Right lobe of liver (tissue), 6 donors: ENCODE measurements at regions not wholly inside any gene's neighbourhood (a gene's known extent, or its start where the extent isn't known, plus 50 kb on each side); places are given as distances from the start of the nearest gene placed in this dataset.

ENCODE experiments used
- ATAC-seq, 4 donors: fragments of 200-7000 bp; cut with Tn5 transposase; one replicate each; pipeline ENCODE4 v1.9.1; 2020; ENCODE audit warnings: mild to moderate bottlenecking in 4 of 4, moderate library complexity in 4 of 4
- DNase-seq, 3 donors: peaks; one replicate each; pipeline ENCODE4 v3.0.0-alpha.2; 2020
- H3K27ac ChIP-seq, 3 donors: fragments of 200-600 bp; one replicate each; pipeline ENCODE4 v1.8.0; 2022
- H3K27me3 ChIP-seq, 2 donors: fragments of 200-600 bp; one replicate each; pipeline ENCODE4 v1.8.0; 2022
- H3K36me3 ChIP-seq, 4 donors: fragments of 200-600 bp; sonication (generic) in 1 of 4; one replicate each; pipeline versions ENCODE4 v1.5.1 to v1.8.0; 2017 to 2022; ENCODE audit warnings: control low read depth in 1 of 4
- H3K4me1 ChIP-seq, 4 donors: fragments of 200-600 bp; sonication (generic) in 1 of 4; one replicate each; pipeline versions ENCODE4 v1.5.1 to v1.8.0; 2017 to 2022; ENCODE audit warnings: control low read depth in 1 of 4
- H3K4me3 ChIP-seq, 3 donors: fragments of 200-600 bp; one replicate each; pipeline ENCODE4 v1.8.0; 2022
- H3K9me3 ChIP-seq, 4 donors: fragments of 200-600 bp; sonication (generic) in 1 of 4; one replicate each; pipeline versions ENCODE4 v1.5.1 to v1.8.0; 2017 to 2022; ENCODE audit warnings: control low read depth in 1 of 4
- CTCF ChIP-seq, 4 donors: fragments of 200-600 bp in 3 of 4; fragments of 450-650 bp in 1 of 4; IDR thresholded peaks; one replicate each; pipeline versions ENCODE4 v1.5.1 to v1.8.0; 2016 to 2022; ENCODE audit warnings: antibody characterized with exemption in 4 of 4, mild to moderate bottlenecking in 2 of 4
- POLR2A ChIP-seq: fragments of 450-650 bp; IDR thresholded peaks from one replicate; pipeline ENCODE4 v1.6.1; 2017; ENCODE audit warnings: antibody characterized with exemption, mild to moderate bottlenecking
- WGBS: methylation state at CpG from one replicate; pipeline ENCODE4 v1.1.6; 2018; ENCODE audit warnings: low coverage, low lambda C conversion rate; ENCODE audit not compliant: insufficient coverage; ENCODE audit errors: missing lambda C conversion rate; 5-methylcytosine and 5-hydroxymethylcytosine counted together
- intact Hi-C, 2 donors: fragments of 100-400 bp; cut with DNase I; formaldehyde crosslinking; loops; one replicate each; pipeline versions ENCODE4 v1.11.2 to v1.14.1; 2022
- donor health status: DM: no; HTN: yes; CAD: no.
- donor health status: DM: no; HTN: no; CAD: no.
- donor health status: DM: no; HTN: no; CAD: no.
- donor health status: DM: no; HTN: yes; CAD: no.
- donor health status: DM: no; HTN: yes; CAD: no.

GRCh38 chr9:85249313-85249621 is 492.5 kb downstream of the AGTPBP1 start:
- no peak overlapping the region for H3K4me3 ChIP-seq
- H3K27ac ChIP-seq, result no peak overlapping the region
- no peaks in the 10 kb centered on the region for H3K36me3 ChIP-seq
- no peaks in the 10 kb centered on the region for H3K9me3 ChIP-seq
- DNase-seq (no peak), ATAC-seq (no peak)
- no peaks in the 10 kb centered on the region for H3K27me3 ChIP-seq
- WGBS, result no CpG with 5 or more reads among the region's 5 CpGs
- TF ChIP-seq CTCF (IDR thresholded peaks at IDR 0.05) (no peak), POLR2A (no peak)
- H3K4me1 ChIP-seq, result no peaks in the 10 kb centered on the region
- intact Hi-C loops, result no loop called here

DNA sequence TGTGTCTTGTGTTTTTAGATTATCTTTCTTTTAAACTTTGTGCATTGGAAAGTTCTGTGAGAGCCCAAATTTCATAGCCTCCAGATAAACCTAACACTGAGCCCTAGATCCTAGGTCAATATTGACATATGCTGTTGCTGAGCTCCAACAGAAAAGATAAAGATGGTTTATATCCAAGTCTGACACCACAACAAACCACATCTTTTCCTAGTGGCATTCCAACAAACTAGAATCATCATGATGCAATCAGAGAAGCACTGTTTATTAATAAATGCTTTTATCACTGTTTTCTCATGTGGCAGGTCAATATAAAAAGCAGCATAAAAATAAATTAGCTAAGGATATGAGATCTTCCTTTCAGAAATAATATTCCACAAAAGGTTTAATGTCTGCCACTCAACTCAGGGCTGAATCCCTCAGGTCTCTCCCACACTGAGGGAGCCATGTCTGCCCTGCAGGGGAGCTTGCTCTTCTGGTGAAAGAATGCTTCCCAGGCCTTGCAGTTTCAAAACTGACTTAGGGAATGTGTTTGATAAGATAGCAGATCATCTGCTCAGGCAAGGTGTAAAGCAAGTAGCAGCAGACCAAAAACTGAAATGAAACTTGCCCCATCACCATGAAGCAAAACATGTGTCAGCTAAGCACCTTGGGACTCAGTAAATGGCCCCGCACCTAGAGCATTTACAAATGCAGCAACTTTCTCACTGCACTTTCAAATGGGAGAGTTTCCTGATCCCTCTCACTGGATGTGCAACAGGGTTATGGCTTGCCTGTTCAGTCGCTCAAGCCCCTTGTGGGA is 493.0 kb downstream of the AGTPBP1 start:
- intact Hi-C loops, result no loop called here
- no peak for DNase-seq

DNA sequence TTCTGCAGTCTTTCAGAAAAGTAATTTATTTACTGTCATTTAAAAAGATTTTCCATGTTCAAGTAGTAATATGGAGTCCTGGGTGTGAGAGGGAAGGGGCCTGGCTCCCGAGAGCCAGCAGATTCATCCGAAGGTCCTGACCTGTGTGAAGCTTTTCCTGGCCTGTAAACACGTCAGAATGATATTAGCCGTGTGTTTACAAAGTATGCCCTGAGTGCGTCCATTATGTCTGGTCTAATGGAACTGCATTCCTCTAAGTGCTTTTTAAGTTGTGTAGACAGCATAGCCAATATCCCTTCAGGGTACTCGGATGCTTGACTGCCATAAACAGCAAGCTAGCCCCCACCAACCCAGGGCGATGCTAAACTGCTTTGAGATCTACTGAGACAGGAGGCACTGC is 495.2 kb downstream of the AGTPBP1 start:
- Histone ChIP-seq H3K27me3 (no peaks in the 10 kb centered on the region), H3K4me3 (no peak overlapping the region), H3K4me1 (no peaks in the 10 kb centered on the region), H3K9me3 (no peaks in the 10 kb centered on the region), H3K36me3 (no peaks in the 10 kb centered on the region), H3K27ac (no peak overlapping the region)
- intact Hi-C loops, result no loop called here
- WGBS, result 47% methylated on average over 7 of the region's 7 CpGs
- ATAC-seq (no peak), DNase-seq (no peak)
- TF ChIP-seq POLR2A (no peak), CTCF (IDR thresholded peaks at IDR 0.05) (no peak)

More for the DNA sequence above, 493.0 kb downstream of the AGTPBP1 start:
- no peaks in the 10 kb centered on the region for H3K36me3 ChIP-seq
- no peaks in the 10 kb centered on the region for H3K9me3 ChIP-seq
- no peaks in the 10 kb centered on the region for H3K4me1 ChIP-seq
- peak in 2 of 4 donors; percentile 30 to 42 for ATAC-seq
- no peak overlapping the region for H3K27ac ChIP-seq
- H3K4me3 ChIP-seq, result no peak overlapping the region
- no peak for TF ChIP-seq POLR2A
- no peaks in the 10 kb centered on the region for H3K27me3 ChIP-seq
- 79% methylated on average over 2 of the region's 2 CpGs for WGBS

- no peak overlapping the region for H3K27ac ChIP-seq
- H3K4me3 ChIP-seq, result no peak overlapping the region
- intact Hi-C loops, result no loop called here
- H3K4me1 ChIP-seq, result no peaks in the 10 kb centered on the region
- no peaks in the 10 kb centered on the region for H3K27me3 ChIP-seq
- no peak for TF ChIP-seq POLR2A
- no peak for TF ChIP-seq CTCF (IDR thresholded peaks at IDR 0.05)
- no peaks in the 10 kb centered on the region for H3K9me3 ChIP-seq
- DNase-seq, result no peak
- 59% methylated on average over 5 of the region's 5 CpGs for WGBS
- no peak for ATAC-seq
- no peaks in the 10 kb centered on the region for H3K36me3 ChIP-seq
Observed at GRCh38 chr9:85244856-85245255, 496.9 kb downstream of the AGTPBP1 start.

DNA sequence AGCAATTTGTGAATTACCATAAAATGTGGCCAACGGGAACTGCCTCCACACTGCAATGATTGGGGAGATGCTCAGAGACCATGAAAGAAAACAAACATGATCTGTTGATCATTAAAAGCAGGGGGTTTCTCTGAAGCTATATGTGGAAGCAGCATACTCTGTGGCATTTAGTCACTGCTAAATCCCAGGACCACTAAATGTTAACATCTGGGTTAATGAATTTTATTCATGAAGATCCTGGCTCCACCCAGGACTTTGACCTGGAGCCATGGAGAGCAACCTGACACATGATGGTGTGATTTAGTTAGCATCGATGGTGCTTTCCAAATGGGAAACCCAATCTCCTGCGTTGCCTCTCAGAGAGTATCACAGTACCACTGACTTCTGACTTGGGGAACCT is 497.8 kb downstream of the AGTPBP1 start:
- Histone ChIP-seq H3K36me3 (no peaks in the 10 kb centered on the region), H3K4me1 (no peaks in the 10 kb centered on the region), H3K27ac (no peak overlapping the region), H3K4me3 (no peak overlapping the region), H3K9me3 (no peaks in the 10 kb centered on the region), H3K27me3 (no peaks in the 10 kb centered on the region)
- TF ChIP-seq POLR2A (no peak), CTCF (IDR thresholded peaks at IDR 0.05) (no peak)
- WGBS, result 61% methylated on average over 3 of the region's 3 CpGs
- intact Hi-C loops, result no loop called here
- DNase-seq, result no peak
- no peak for ATAC-seq
